ENCODE measurements at regions not wholly inside any gene's neighbourhood (a gene's known extent, or its start where the extent isn't known, plus 50 kb on each side); places are given as distances from the start of the nearest gene placed in this dataset.

DNA sequence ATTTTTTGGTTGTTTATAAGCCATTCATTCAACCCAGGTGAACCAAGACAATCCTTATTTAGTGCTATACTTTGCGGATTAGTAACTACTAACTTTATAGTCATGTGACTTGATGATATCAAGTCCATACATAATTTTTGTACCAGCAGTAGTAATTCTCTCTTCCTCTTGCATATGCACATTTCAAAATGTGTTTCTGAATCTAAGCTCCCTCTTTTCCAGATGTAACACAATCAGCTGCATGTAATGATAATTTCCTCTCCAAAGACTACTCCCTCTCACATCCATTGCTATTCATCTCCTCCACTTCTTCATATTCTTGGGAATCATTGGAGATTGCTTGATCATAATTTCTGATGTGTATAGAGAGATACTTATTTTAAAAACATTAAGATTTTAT, 510.1 kb upstream of the CDH18 start:
- TF ChIP-seq POLR2A (IDR thresholded peaks at IDR 0.05) (no peak), CTCF (IDR thresholded peaks at IDR 0.05) (no peak)
